GM18502 (cell line): ENCODE measurements at regions not wholly inside any gene's neighbourhood (a gene's known extent, or its start where the extent isn't known, plus 50 kb on each side); places are given as distances from the start of the nearest gene placed in this dataset.
"Not testable (repeated sequence)": the region's sequence is repeated elsewhere in the genome, so short reads cannot be mapped to it uniquely, and the experiment has no call there.

Experiments used
- ATAC-seq: cut with Tn5 transposase; IDR thresholded peaks from one replicate; pipeline ENCODE4 v1.9.1; 2021; ENCODE audit warnings: mild to moderate bottlenecking; ENCODE audit not compliant: unreplicated experiment, poor library complexity

DNA sequence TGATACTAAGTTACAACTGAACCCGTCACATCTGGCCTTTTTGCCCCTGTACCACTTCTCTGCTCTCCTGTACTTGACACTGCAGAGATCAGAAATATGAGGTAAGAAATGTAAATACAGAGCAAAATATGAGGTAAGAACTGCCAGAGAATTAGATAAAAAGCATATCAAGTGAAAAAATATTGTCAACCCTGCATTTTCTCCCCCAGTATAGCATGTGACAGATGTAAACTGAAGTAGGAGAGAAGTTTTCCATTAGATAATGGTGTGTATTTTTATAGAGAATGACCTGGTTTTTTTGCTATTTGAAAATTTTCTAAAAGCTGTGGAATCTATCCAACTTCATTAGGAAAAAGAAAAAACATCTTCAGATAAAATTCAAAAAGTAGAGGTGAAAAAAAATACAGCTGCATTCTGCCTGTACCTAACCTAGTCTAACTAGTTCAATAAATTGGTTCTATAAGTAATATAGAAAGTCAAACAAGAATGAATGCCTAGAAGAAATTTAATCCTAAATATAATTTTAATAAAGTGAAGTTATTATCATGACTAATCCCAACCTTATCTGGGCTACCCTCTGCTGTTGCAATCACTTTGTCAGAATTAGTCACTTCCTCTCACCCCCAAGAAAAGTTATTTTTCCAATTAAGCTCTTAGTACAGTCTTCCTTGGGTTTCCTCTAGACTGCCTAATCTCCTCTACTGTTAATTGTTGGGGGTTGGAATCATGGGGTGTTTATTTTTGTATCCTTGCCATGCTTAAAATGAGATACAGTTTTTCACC lies 210.0 kb downstream of the RASSF9 start:
- no peak for ATAC-seq

DNA sequence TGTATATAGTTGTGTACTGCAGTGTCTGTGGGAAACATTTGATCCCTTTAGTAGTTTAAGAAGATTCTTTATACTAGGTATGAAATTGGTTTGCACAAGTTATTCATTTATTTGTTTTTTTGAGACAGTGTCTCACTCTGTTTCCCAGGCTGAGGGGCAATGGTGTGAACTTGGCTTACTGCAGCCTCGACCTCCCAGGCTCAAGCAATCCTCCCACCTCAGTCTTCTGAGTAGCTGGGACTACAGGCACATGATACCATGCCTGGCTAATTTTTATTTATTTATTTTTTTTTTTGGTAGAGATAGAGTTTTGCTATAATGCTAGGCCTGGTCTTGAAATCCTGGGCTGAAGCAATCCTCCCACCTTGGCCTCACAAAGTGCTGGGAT lies 209.4 kb downstream of the RASSF9 start:
- ATAC-seq: no peak

DNA sequence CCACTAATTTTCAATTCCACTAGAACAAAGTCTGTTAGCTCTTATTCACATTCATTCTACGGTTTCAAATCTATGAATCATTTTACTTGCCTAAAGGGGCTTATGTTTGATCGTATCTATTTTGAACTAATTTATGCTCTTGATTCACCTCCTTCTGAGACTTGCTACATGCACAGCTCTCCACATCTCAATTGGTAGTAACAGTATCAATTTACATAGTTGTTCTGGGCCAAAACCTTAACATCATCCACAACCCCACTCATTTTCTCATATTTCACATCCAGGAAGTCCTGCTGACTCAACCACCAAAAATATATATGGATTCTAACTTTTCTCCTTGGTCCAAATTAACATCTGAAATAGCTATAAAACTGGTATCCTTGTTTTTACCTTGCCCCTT lies 208.6 kb downstream of the RASSF9 start:
- ATAC-seq: no peak

DNA sequence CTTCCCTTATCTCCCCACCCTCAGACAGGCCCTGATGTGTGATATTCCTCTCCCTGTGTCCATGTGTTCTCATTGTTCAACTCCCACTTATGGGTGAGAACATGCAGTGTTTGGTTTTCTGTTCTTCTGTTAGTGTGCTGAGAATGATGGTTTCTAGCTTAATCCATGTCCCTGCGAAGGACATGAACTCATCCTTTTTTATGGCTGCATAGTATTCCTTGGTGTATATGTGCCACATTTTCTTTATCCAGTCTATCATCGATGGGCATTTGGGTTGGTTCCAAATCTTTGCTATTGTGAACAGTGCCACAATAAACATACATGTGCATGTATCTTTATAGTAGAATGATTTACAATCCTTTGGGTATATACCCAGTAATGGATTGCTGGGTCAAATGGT lies 207.6 kb downstream of the RASSF9 start:
- not testable (repeated sequence) for ATAC-seq

DNA sequence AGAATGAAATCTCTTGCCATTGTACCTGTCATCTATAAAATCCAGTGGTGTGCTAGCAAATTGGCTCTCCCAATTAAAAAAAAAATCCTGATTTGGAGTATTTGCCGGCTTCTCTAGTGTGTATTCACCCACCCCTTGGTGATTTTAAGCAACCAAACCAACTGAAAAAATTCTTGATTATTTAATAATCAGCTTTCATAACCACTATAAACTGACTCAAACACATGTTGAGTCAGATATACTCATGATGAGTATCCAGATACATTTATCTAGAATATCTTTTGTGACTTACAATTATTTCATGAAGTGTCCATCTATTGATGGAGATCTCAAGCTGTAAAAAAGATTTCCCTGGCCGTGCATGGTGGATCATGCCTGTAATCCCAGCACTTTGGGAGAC lies 205.4 kb downstream of the RASSF9 start:
- ATAC-seq: no peak

DNA sequence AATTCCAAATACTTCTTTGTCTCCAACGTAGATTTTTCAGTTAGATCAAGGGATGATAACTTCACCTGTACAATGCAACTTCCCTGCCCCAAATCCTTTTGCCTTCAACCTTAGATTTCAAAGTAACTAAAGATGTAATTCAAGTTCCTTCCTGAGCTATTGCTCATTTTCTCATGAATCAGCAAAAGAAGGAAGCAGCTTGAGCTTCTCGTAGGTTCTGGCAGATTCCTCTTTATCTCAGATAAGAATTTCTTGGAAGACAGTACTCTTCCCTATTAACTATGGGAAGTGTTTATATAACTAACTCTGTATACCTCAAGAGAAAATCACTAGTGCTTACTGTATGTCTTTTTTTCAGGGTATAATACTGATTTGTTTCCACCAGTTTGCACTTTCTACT lies 203.8 kb downstream of the RASSF9 start:
- ATAC-seq: no peak

DNA sequence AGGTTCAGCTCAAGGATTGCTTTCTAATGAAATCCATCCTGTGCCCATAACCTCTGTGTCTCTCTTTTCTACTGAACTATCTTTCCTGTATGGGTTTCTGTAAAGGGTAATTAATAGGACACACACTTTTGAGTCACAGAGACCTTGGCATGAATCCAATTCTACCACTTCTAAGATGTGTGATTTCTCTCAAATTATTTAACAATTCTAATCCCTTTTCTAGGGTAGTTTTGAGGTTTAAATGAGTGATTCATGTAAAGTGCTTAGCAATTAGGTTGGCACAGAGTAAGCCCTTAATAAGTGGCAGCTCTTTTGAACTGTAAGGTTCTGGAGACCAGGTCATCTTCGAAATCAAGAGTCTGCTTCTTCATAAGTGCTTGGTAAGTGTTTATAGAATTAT lies 202.7 kb downstream of the RASSF9 start:
- ATAC-seq: no peak

DNA sequence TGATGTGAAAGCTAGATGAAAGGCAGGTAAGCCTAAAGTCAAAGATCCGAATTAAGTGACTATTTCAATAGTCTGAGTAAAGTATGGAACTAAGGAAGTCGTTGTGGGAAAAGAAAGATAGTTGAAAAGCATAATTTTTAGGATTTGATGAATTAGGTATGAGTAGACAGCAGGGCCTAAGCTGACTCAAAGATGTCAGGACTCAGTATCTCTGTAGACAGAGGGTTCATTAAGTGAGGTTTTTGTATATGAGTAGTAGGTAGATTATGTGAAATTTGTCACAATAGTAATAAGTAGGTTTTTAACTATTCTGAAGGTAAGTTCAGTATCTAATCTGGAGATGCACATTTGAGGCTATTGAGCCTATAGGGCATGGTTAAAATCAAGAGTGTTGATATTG lies 196.4 kb downstream of the RASSF9 start:
- ATAC-seq: no peak

DNA sequence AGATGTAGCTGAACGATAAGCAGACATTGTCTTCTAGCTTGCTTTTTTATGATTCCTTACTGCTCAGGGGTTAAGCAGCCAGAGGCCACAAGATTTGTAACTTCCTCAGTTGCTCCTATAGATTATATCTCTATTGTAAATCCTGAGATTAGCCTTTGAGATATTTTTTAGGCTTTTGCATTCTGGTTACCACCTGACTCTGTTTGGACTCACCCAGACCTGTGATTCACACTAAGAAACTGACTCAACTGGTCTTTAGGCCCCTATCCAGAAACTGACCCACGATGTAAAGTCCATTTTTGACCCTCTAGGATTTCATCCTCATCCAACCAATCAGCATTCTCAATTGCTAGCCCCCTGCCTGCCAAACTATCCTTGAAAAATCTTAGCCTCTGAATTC lies 194.4 kb downstream of the RASSF9 start:
- no peak for ATAC-seq

DNA sequence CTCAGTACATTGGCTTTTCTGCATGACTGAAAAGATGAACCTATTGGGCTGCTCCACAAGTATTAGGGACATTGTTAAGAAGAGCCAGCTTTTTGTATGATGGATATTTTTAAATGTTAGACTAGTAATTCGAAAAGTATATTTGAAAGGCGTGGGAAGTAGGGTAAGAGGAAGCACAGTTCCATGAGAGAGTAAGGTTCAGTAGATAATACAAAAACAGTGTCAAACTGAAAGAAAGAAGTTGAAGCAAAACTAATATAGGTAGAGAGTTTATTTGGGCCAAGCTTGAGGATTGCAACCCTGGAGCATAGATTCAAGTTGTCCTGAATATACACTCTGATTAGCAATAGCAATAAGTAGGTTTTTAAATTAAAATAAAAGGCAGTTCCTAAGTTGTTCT lies 193.9 kb downstream of the RASSF9 start:
- no peak for ATAC-seq

DNA sequence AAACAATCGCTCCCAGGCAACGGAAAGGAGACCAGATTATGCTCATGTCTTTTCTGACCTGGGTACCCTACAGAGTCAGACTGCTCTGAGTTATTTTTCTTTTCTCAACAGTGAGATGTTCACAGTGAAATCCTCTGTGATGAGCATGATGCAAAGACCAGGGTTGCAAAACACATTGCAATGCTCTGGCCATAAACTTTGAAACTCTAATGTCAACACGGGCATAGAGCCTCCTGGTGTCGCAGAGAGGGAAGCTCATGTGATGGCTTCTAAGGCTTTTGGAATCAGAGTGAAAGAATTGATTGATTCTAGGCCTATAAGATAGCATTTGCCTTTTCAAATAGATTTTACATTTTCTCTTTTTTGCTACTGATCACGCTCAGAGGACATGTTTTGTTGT lies 193.4 kb downstream of the RASSF9 start:
- no peak for ATAC-seq

DNA sequence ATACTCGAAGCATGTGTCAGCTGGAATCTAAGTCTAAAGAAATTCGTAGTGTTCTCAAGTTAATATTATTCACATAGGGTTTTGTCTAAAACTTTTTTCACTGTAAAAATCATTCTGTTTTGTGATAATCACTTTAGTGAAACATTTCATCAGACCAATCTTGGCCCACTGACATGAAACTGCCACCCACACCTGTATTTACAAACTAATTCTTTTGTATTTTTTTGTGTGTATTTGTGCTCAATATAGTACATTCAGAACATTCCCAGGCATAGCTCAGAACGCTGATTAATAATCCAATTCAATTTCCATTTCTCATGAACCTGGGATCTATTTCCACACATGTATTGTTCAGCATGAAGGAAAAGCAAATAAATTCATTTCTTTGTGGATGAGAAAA lies 191.7 kb downstream of the RASSF9 start:
- no peak for ATAC-seq

DNA sequence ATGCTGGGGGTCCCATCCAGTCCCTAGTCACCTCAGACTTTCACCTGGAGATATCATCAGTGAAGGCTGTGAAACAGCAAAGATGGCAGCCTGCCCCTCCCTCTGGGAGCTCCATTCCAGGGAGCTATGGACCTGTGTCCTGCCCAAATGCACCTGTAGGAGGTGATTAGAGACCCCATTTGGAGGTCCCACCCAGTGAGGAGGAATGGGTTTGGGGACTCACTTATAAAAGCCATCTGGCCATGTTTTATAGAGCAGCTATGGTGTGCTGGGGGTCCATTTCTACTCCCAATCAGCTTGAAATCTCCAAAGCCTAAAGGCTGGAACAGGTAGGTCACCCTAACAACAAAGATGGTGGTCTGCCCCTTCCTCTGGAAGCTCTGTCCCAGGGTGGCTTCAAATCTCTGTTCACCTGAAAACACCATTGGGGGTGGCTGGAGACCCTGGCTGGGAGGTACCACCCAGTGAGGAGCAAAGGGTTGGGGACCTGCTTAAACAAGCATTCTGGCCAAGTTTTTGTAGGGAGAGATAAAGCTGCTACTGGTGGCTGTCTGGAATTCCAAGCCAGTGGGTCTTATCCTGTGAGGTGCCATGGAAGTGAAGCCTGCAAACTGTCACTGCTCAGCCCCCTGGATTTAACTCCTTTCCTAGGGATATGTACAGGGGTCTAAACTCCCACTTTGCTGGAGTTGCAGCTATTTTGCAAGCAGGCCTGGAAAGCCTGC lies 182.3 kb downstream of the RASSF9 start:
- no peak for ATAC-seq

DNA sequence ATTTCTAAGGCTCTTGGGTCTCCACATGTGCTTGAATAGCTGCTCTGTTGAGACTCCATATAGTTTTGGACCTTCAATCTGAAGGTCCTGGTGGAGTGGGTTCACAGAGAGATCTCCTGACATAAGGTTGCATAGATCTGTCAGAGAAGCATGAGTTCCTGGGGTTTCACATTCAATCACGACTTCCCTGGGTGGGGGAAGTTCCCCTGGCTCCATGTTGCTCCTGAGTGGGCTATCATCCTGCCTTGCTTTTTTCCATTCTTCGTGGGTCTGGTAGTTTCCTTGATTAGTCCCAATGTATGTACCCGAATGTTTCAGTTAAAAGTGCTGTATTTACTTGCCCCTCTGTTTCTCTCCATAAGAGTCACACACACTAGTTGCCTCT lies 181.8 kb downstream of the RASSF9 start:
- ATAC-seq: no peak

DNA sequence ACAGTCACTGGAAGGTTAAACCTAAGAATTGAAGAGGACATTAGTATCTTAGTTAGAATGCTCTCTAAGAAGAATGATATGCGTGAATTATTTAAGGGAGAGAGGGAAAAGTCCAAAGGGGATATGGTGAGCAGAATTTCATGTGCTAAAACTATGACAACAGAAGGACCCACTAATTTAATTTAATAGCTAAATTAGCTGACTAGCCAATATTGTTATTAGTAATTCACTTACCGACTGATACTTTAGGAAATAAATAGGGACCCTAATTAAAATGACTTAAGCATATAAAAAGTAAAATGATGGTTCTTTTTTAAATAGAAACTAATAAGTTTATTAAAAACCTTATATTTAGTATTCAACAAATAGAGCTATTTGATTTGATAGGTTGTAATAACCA lies 179.6 kb downstream of the RASSF9 start:
- no peak for ATAC-seq

DNA sequence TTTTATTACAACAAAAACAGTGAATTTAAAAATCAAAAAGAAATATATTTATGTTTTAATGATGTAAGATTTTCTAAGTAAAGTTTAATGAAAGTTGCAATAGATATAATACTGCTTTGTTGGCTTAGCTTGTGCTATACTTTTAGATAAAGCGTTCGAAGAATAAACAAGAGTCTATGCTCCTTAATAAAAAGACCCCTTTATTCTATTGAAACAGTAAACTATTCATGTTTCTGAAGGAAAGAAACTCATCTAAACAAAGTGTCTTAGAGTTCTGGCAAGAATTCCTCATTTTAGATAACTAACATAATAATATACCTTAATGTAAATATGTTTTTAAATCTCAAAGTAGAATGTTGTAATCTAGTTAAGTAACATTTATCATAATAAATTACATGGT lies 179.0 kb downstream of the RASSF9 start:
- no peak for ATAC-seq

DNA sequence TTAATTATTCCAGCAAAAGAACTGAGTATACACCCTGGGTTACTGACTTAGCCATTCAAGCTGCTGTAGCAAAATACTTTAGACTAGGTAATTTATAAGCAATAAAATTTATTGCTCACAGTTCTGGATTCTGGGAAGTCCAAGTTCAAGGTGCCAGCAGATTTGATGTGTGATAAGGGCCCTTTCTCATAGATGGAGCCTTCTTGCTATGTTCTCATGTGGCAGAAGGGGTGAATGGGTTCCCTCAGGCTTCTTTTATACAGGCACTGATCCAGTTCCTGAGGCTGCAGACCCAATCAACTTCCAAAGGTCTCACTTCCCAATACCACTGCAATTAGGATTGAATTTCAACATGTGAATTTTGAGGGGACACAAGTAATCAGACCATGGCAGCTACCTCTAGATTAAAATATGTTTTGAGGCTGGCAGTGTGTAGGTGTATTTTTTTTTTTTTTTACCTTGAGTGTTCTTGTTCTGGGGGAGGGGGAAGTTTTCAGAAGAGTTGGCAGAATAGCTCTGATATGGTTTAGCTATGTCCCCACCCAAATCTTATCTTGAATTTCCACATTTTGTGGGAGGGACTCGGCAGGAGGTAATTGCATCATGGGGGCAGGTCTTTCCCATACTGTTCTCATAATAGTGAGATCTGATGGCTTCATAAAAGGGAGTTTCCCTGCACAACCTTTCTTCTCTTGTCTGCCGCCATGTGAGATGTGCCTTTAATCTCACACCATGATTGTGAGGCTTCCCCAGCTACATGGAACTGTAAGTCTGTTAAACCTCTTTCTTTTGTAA lies 178.2 kb downstream of the RASSF9 start:
- no peak for ATAC-seq

DNA sequence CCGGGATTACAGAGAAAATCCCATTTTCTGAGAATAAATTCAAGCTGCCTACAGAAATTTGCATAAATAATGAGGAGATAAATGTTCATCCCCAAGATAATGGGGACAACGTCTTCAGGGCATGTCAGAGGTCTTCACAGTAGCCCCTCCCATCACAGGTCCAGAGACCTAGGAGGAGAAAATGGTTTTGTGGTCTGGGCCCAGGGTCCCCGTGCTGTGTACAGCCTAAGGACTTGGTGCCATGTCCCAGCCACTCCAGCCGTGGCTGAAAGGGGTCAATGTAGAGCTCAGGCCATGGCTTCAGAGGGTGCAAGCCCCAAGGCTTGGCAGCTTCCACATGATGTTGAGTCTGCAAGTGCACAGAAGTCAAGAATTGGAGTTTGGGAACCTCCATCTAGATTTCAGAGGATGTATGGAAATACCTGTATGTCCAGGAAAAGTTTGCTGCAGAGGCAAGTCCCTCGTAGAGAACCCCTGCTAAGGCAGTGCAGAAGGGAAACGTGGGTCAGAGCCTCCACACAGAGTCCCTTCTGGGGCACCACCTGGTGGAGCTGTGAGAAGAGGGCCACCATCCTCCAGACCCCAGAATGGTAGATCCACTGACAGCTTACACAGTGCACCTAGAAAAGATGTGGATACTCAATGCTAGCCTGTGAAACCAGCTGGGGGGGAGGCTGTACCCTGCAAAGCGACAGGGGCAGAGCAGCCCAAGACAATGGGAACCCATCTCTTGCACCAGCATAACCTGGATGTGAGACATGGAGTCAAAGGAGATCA lies 176.3 kb downstream of the RASSF9 start:
- ATAC-seq: no peak

DNA sequence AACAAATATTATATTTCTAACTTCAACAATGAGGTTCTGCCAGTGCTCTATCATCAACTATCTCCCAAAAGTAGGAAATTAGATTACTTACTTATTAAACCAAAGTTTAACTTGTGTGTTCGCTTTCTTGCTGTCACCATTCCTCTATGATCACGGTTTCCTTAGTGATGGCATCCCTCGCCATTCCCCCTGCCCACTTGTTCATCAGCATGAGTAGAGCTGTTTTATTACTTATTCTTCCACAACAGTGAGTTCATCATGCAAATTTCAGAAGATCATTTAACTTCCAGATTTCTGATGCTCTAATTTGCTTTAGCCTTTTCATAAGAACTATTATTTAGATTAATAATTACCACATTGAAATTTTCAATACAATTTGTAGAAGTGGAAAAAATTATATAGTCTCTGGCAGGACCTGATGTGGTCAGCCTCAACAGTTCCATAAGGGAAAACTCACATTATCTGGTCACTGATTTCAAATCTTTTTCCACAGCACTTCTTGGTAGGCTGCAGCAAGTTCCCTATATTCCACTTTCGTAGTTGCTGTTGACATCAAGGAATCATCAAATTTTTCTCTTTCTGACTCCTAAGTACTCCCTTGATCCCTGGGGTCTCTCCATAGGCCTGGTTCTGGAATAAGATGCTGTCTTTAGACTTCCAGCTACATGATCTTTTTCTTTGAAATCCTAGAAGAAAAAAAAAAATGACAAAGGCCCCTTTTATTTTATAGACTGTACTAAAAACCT lies 174.6 kb downstream of the RASSF9 start:
- ATAC-seq: no peak

DNA sequence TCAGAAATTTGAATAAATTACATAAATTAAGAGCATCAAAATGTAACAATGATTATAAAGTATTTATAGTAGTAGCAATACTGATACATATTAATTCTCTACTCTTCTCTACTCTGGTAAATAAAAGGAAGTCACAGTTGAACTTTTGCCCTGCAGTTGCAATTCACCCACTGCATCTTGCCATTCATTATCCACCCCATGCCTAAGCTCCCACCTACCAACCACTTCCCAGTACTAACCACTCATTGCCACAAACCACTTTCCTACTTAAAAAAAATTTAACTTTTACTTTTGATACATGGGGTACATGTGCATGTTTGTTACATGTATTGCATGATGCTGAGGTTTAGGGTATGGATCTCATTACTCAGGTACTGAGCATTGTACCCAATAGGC lies 174.0 kb downstream of the RASSF9 start:
- no peak for ATAC-seq
